IPS DF 6.9 (cell line): ENCODE measurements at regions not wholly inside any gene's neighbourhood (a gene's known extent, or its start where the extent isn't known, plus 50 kb on each side); places are given as distances from the start of the nearest gene placed in this dataset.

Experiments
- DNase-seq: peaks from one replicate; pipeline ENCODE4 v3.0.0-alpha.2; 2013; ENCODE audit warnings: low read depth, low spot score
- H3K27ac ChIP-seq: one replicate; pipeline ENCODE4 v1.5.1; 2013; ENCODE audit warnings: low read length, control low read depth
- H3K27me3 ChIP-seq: 2 replicates; pipeline ENCODE4 v1.6.1; 2013; ENCODE audit warnings: mild to moderate bottlenecking, low read length; ENCODE audit not compliant: control insufficient read depth, insufficient read depth
- H3K36me3 ChIP-seq: 2 replicates; pipeline ENCODE4 v1.6.1; 2013; ENCODE audit warnings: low read length; ENCODE audit not compliant: control insufficient read depth, insufficient read depth
- H3K4me1 ChIP-seq: 2 replicates; pipeline ENCODE4 v1.6.1; 2013; ENCODE audit warnings: low read length; ENCODE audit not compliant: control insufficient read depth, insufficient read depth
- H3K4me3 ChIP-seq: 2 replicates; pipeline ENCODE4 v1.5.1; 2013; ENCODE audit warnings: mild to moderate bottlenecking, low read length
- H3K9me3 ChIP-seq: 2 replicates; pipeline ENCODE4 v1.6.1; 2013; ENCODE audit warnings: low read length, inconsistent platforms; ENCODE audit not compliant: control insufficient read depth, insufficient read depth
- WGBS: extraction: QIAGEN DNeasy Blood & Tissue Kit; methylation state at CpG from one replicate; pipeline ENCODE4 v1.1.7; 2013; ENCODE audit warnings: mixed read lengths, missing lambda C conversion rate; ENCODE audit not compliant: insufficient read length, insufficient coverage; 5-methylcytosine and 5-hydroxymethylcytosine counted together

- WGBS, result no CpG with 5 or more reads among the region's 1 CpG
- H3K27ac ChIP-seq, result no peak overlapping the region
- DNase-seq, result no peak
Measured at GRCh38 chr11:80365980-80366379, 925.1 kb upstream of the TENM4 start.

GRCh38 chr11:80365076-80365725 lies 924.4 kb upstream of the TENM4 start:
- WGBS, result no CpG with 5 or more reads among the region's 2 CpGs
- no peak for DNase-seq
- H3K4me1 ChIP-seq, result no peaks in the 10 kb centered on the region
- H3K27ac ChIP-seq, result no peak overlapping the region
- H3K36me3 ChIP-seq, result no peaks in the 10 kb centered on the region
- no peaks in the 10 kb centered on the region for H3K27me3 ChIP-seq
- no peaks in the 10 kb centered on the region for H3K9me3 ChIP-seq
- no peak overlapping the region for H3K4me3 ChIP-seq

More at GRCh38 chr11:80365980-80366379, 925.1 kb upstream of the TENM4 start:
- Histone ChIP-seq H3K4me1 (no peaks in the 10 kb centered on the region), H3K4me3 (no peak overlapping the region), H3K27me3 (no peaks in the 10 kb centered on the region), H3K36me3 (no peaks in the 10 kb centered on the region), H3K9me3 (no peaks in the 10 kb centered on the region)

GRCh38 chr11:80362563-80363340 lies 921.9 kb upstream of the TENM4 start:
- Histone ChIP-seq H3K36me3 (no peaks in the 10 kb centered on the region), H3K27me3 (no peaks in the 10 kb centered on the region), H3K4me3 (no peak overlapping the region), H3K27ac (no peak overlapping the region), H3K4me1 (no peaks in the 10 kb centered on the region), H3K9me3 (no peaks in the 10 kb centered on the region)
- no peak for DNase-seq
- WGBS, result no CpG with 5 or more reads among the region's 9 CpGs

- no CpG with 5 or more reads among the region's 1 CpG for WGBS
- no peak for DNase-seq
Measured at GRCh38 chr11:80355251-80355650, 914.4 kb upstream of the TENM4 start.

GRCh38 chr11:80350541-80350940 lies 909.7 kb upstream of the TENM4 start:
- no peak overlapping the region for H3K27ac ChIP-seq
- H3K4me1 ChIP-seq, result no peaks in the 10 kb centered on the region
- DNase-seq, result no peak
- H3K27me3 ChIP-seq, result no peaks in the 10 kb centered on the region
- H3K4me3 ChIP-seq, result no peak overlapping the region
- no peaks in the 10 kb centered on the region for H3K9me3 ChIP-seq
- no CpG with 5 or more reads among the region's 3 CpGs for WGBS
- no peaks in the 10 kb centered on the region for H3K36me3 ChIP-seq

More at GRCh38 chr11:80355251-80355650, 914.4 kb upstream of the TENM4 start:
- Histone ChIP-seq H3K4me3 (no peak overlapping the region), H3K27ac (no peak overlapping the region), H3K27me3 (no peaks in the 10 kb centered on the region), H3K36me3 (no peaks in the 10 kb centered on the region), H3K4me1 (no peaks in the 10 kb centered on the region), H3K9me3 (no peaks in the 10 kb centered on the region)

- Histone ChIP-seq H3K9me3 (no peaks in the 10 kb centered on the region), H3K36me3 (no peaks in the 10 kb centered on the region), H3K27me3 (no peaks in the 10 kb centered on the region), H3K27ac (no peak overlapping the region), H3K4me3 (no peak overlapping the region), H3K4me1 (no peaks in the 10 kb centered on the region)
- no peak for DNase-seq
Measured at GRCh38 chr11:80349997-80350396, 909.2 kb upstream of the TENM4 start.

- WGBS, result no CpG with 5 or more reads among the region's 6 CpGs
Measured at GRCh38 chr11:80346353-80347059, 905.7 kb upstream of the TENM4 start.

GRCh38 chr11:80343436-80343835 lies 902.6 kb upstream of the TENM4 start:
- Histone ChIP-seq H3K4me3 (no peak overlapping the region), H3K4me1 (no peaks in the 10 kb centered on the region), H3K27me3 (no peaks in the 10 kb centered on the region), H3K27ac (no peak overlapping the region), H3K9me3 (no peaks in the 10 kb centered on the region), H3K36me3 (no peaks in the 10 kb centered on the region)
- DNase-seq, result no peak

More at GRCh38 chr11:80346353-80347059, 905.7 kb upstream of the TENM4 start:
- Histone ChIP-seq H3K9me3 (no peaks in the 10 kb centered on the region), H3K27ac (no peak overlapping the region), H3K27me3 (no peaks in the 10 kb centered on the region), H3K36me3 (no peaks in the 10 kb centered on the region), H3K4me3 (no peak overlapping the region), H3K4me1 (no peaks in the 10 kb centered on the region)
- DNase-seq, result no peak

- H3K27me3 ChIP-seq, result no peaks in the 10 kb centered on the region
- no peaks in the 10 kb centered on the region for H3K36me3 ChIP-seq
- no peaks in the 10 kb centered on the region; the same call in 1 of the 2 replicates for H3K4me1 ChIP-seq
- DNase-seq, result no peak
- H3K27ac ChIP-seq, result no peak overlapping the region
- no peaks in the 10 kb centered on the region for H3K9me3 ChIP-seq
- no CpG with 5 or more reads among the region's 2 CpGs for WGBS
- no peak overlapping the region for H3K4me3 ChIP-seq
Measured at GRCh38 chr11:80338231-80338630, 897.4 kb upstream of the TENM4 start.

- DNase-seq, result no peak
- Histone ChIP-seq H3K9me3 (no peaks in the 10 kb centered on the region), H3K27me3 (no peaks in the 10 kb centered on the region), H3K27ac (no peak overlapping the region), H3K4me1 (no peaks in the 10 kb centered on the region; the same call in none of the 2 replicates), H3K4me3 (no peak overlapping the region), H3K36me3 (no peaks in the 10 kb centered on the region)
Measured at GRCh38 chr11:80331694-80332093, 890.9 kb upstream of the TENM4 start.
